Ovary (tissue), 7 donors: ENCODE measurements at regions not wholly inside any gene's neighbourhood (a gene's known extent, or its start where the extent isn't known, plus 50 kb on each side); places are given as distances from the start of the nearest gene placed in this dataset.

ENCODE experiments used
- DNase-seq, 5 donors: peaks; one replicate each; pipeline ENCODE4 v3.0.0-alpha.2; 2019 to 2020
- H3K27ac ChIP-seq, 2 donors: fragments of 200-600 bp; one replicate each; pipeline versions ENCODE4 v1.5.1 to v1.8.0; 2019 to 2022
- H3K27me3 ChIP-seq: fragments of 200-600 bp; one replicate; pipeline ENCODE4 v1.8.0; 2022
- H3K36me3 ChIP-seq: fragments of 200-600 bp; sonication (generic); one replicate; pipeline ENCODE4 v1.5.1; 2019
- H3K4me1 ChIP-seq: one replicate; pipeline ENCODE4 v1.8.1; 2013; ENCODE audit warnings: mild to moderate bottlenecking, moderate library complexity; ENCODE audit not compliant: insufficient read depth
- H3K4me3 ChIP-seq: fragments of 200-600 bp; sonication (generic); one replicate; pipeline ENCODE4 v1.5.1; 2017
- H3K9me3 ChIP-seq, 2 donors: fragments of 200-600 bp in 1 of 2; sonication (generic) in 1 of 2; one replicate each; pipeline versions ENCODE4 v1.5.1 to v1.8.1; 2013 to 2019; ENCODE audit warnings: mild to moderate bottlenecking in 1 of 2, moderate library complexity in 1 of 2
- CTCF ChIP-seq, 3 donors: fragments of 450-650 bp in 2 of 3; fragments of 200-600 bp in 1 of 3; IDR thresholded peaks; one replicate each; pipeline versions ENCODE4 v1.5.1 to v1.8.0; 2016 to 2022; ENCODE audit warnings: antibody characterized with exemption in 3 of 3, mild to moderate bottlenecking in 1 of 3
- EP300 ChIP-seq: sonication (generic); formaldehyde crosslinking; IDR thresholded peaks from one replicate; pipeline ENCODE4 v1.6.1; 2017; ENCODE audit warnings: antibody characterized with exemption
- POLR2A ChIP-seq: fragments of 450-650 bp; IDR thresholded peaks from one replicate; pipeline ENCODE4 v1.6.1; 2017; ENCODE audit warnings: antibody characterized with exemption, mild to moderate bottlenecking, moderate library complexity
- WGBS, 3 donors: extraction: QIAGEN DNeasy Blood & Tissue Kit in 1 of 3; methylation state at CpG; one replicate each; pipeline versions ENCODE4 v1.1.5 to v1.1.7; 2013 to 2017; 5-methylcytosine and 5-hydroxymethylcytosine counted together
- intact Hi-C, 4 donors: fragments of 100-400 bp; cut with DNase I; formaldehyde crosslinking; loops; one replicate each; pipeline versions ENCODE4 v1.11.0 to v1.15.1; 2022 to 2023
- donor health status: DM: no; HTN: no; CAD: no; lungs with moderate emphysema.
- donor health status: DM: no; HTN: no; CAD: no.
- donor health status: Bipolar disorder and iron deficiency.
- donor health status: DM: no; HTN: no; CAD: no.
- donor health status: DM: yes; HTN: yes; CAD: no.

GRCh38 chr9:75210215-75210614, 121.9 kb downstream of the OSTF1 start:
- intact Hi-C loops: no loop called here

GRCh38 chr9:75213765-75214164, 125.5 kb downstream of the OSTF1 start:
- H3K27me3 ChIP-seq: no peaks in the 10 kb centered on the region
- H3K36me3 ChIP-seq: no peaks in the 10 kb centered on the region
- TF ChIP-seq POLR2A (no peak), EP300 (no peak), CTCF (IDR thresholded peaks at IDR 0.05) (no peak)
- no peaks in the 10 kb centered on the region for H3K4me1 ChIP-seq
- no peak for DNase-seq
- H3K27ac ChIP-seq: no peak overlapping the region
- intact Hi-C loops: no loop called here
- WGBS, 3 donors: 83 to 89% (median 87%) methylated on average over 3 of the region's 3 CpGs
- H3K9me3 ChIP-seq: no peaks in the 10 kb centered on the region
- H3K4me3 ChIP-seq: no peak overlapping the region

More at GRCh38 chr9:75210215-75210614, 121.9 kb downstream of the OSTF1 start:
- Histone ChIP-seq H3K27me3 (no peaks in the 10 kb centered on the region), H3K36me3 (no peaks in the 10 kb centered on the region), H3K4me1 (no peaks in the 10 kb centered on the region), H3K4me3 (no peak overlapping the region), H3K9me3 (no peaks in the 10 kb centered on the region), H3K27ac (no peak overlapping the region)
- WGBS, 3 donors: 40 to 67% (median 55%) methylated on average over 3 of the region's 3 CpGs
- no peak for DNase-seq
- TF ChIP-seq POLR2A (no peak), CTCF (IDR thresholded peaks at IDR 0.05) (no peak), EP300 (no peak)

GRCh38 chr9:75226403-75227139, 138.3 kb downstream of the OSTF1 start:
- no peak overlapping the region for H3K27ac ChIP-seq
- H3K4me1 ChIP-seq: peaks cover 2% of the 10 kb centered on the region
- TF ChIP-seq POLR2A: no peak
- TF ChIP-seq CTCF (IDR thresholded peaks at IDR 0.05): no peak
- TF ChIP-seq EP300: no peak
- H3K27me3 ChIP-seq: no peaks in the 10 kb centered on the region
- H3K36me3 ChIP-seq: no peaks in the 10 kb centered on the region
- WGBS, 3 donors: 78 to 87% (median 81%) methylated on average over 2 of the region's 2 CpGs
- intact Hi-C loops: no loop called here
- H3K4me3 ChIP-seq: no peak overlapping the region
- no peaks in the 10 kb centered on the region for H3K9me3 ChIP-seq
- DNase-seq: no peak

GRCh38 chr9:75228893-75229292, 140.6 kb downstream of the OSTF1 start:
- TF ChIP-seq EP300 (no peak), CTCF (IDR thresholded peaks at IDR 0.05) (no peak), POLR2A (no peak)
- Histone ChIP-seq H3K27me3 (no peaks in the 10 kb centered on the region), H3K4me1 (peaks cover 2% of the 10 kb centered on the region), H3K9me3 (no peaks in the 10 kb centered on the region), H3K27ac (no peak overlapping the region), H3K36me3 (no peaks in the 10 kb centered on the region), H3K4me3 (no peak overlapping the region)
- WGBS, 3 donors: 76 to 90% (median 76%) methylated on average over 3 of the region's 3 CpGs
- no peak for DNase-seq
- intact Hi-C loops: loop anchor here in 1 of 4 donors (1.0 kb wide), 1 partner anchor 27 kb away; no protein-coding TSS in a partner anchor
